ENCODE measurements at regions not wholly inside any gene's neighbourhood (a gene's known extent, or its start where the extent isn't known, plus 50 kb on each side); places are given as distances from the start of the nearest gene placed in this dataset.

DNA sequence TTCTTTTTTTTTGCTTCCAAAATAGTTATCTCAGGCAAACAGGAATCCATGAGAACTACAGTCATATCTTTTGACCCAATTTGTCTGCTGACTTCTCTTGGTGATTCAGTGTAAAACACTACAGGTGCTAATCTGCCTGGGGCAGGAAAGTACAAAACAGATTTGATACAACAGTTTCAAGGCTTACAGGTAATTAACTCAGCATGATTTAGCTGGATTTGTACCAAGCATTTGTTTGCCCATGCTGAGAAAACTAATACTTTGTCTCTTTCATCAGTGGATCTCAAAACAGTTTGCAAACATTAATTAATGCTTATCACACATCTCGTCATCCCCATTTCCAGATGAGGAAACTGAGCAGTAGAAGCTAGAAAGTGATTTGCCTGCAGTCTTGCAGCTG lies 312.5 kb upstream of the SEMA6A start:
- no peaks in the 10 kb centered on the region for H3K9me3 ChIP-seq (replicated peaks; ENCODE audit: control insufficient read depth, insufficient read depth, low read length)
- DNase-seq (ENCODE audit: low read depth, low spot score) (no peak), FAIRE-seq (no peak), ATAC-seq (no peak)
- H3K27ac ChIP-seq (ENCODE audit: control insufficient read depth, insufficient read depth) = no peak overlapping the region
- H4K20me1 ChIP-seq (ENCODE audit: control insufficient read depth, insufficient read depth) = no peaks in the 10 kb centered on the region
- peaks cover 23% of the 10 kb centered on the region for H3K4me1 ChIP-seq (ENCODE audit: control insufficient read depth, insufficient read depth, low read length)
- ChIA-PET SMC1A (ENCODE audit: uncharacterized antibody, unreplicated experiment) (interaction anchor here (0.7 to 4.5 kb wide), 7 partner anchors 8 to 229 kb away, joined by 3 to 21 read pairs (median 5); no protein-coding TSS in a partner anchor), RAD21 (ENCODE audit: unreplicated experiment) (interaction anchor here (1.2 to 6.6 kb wide), 2 partner anchors 122 to 124 kb away, joined by 3 to 73 read pairs; no protein-coding TSS in a partner anchor), POLR2A (interaction anchor here (1.4 kb wide), 1 partner anchor 8 kb away, joined by 3 read pairs; no protein-coding TSS in a partner anchor), CTCF (interaction anchor here (0.6 to 1.7 kb wide), 2 partner anchors 12 to 162 kb away, joined by 4 to 6 read pairs; no protein-coding TSS in a partner anchor)
- H3K36me3 ChIP-seq (ENCODE audit: control insufficient read depth in 2 of 2, insufficient read depth in 2 of 2, low read length in 1 of 2) = no peaks in the 10 kb centered on the region
- H3K4me2 ChIP-seq (ENCODE audit: control insufficient read depth, insufficient read depth) = no peak overlapping the region
- intact Hi-C loops (cut with micrococcal nuclease; ENCODE audit: unreplicated experiment) = no loop called here
- in situ Hi-C loops (cut with MboI) = no loop called here
- no peak for TF ChIP-seq ZZZ3 (IDR thresholded peaks at IDR 0.05; ENCODE audit: control insufficient read depth, insufficient read length, low read depth)
- TF ChIP-seq NFIC (IDR thresholded peaks at IDR 0.05; ENCODE audit: low read depth, low read length) = no peak
- no peak for TF ChIP-seq BMI1 (IDR thresholded peaks at IDR 0.05; ENCODE audit: borderline replicate concordance)
- no peak for TF ChIP-seq ETV6 (conservative IDR thresholded peaks at IDR 0.05 in 1 of 2, IDR thresholded peaks at IDR 0.05 in 1 of 2; ENCODE audit: borderline replicate concordance in 1 of 2, low read depth in 1 of 2)
- H3K27me3 ChIP-seq (replicated peaks in 1 of 2; ENCODE audit: control insufficient read depth in 2 of 2, insufficient read depth in 2 of 2, low read length in 1 of 2) = no peaks in the 10 kb centered on the region
- no peak overlapping the region for H3K4me3 ChIP-seq
- H3K9ac ChIP-seq (ENCODE audit: control insufficient read depth, insufficient read depth, low read length) = no peak overlapping the region
- no peak overlapping the region for H2AFZ ChIP-seq (ENCODE audit: control insufficient read depth, low read depth, low read length)
- no TSS peak for BruUV-seq (replicated peaks)
- 94% methylated on average over 1 of the region's 1 CpG for WGBS (ENCODE audit: insufficient coverage, insufficient replicate concordance, low lambda C conversion rate, missing lambda C conversion rate)
- no peaks in the 10 kb centered on the region for H3K79me2 ChIP-seq (ENCODE audit: control insufficient read depth, insufficient read depth, low read length)

DNA sequence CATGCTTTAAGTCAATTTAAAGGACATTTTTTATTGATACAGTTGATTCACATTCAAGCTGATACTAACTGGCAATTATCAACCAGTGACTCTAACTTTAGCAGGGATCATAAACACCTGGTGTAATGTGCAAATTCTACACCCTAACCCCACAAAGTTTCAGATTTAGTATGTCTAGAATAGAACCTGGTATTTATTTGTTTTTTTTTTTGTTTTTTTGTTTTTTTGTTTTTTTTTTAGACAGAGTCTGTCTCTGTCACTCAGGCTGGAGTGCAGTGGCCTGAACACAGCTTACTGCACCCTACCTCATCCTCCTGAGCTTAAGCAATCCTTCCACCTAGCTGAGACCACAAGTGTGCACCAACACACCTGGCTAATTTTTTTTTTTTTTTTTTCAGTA lies 311.2 kb upstream of the SEMA6A start:
- no peaks in the 10 kb centered on the region for H3K79me2 ChIP-seq (ENCODE audit: control insufficient read depth, insufficient read depth, low read length)
- FAIRE-seq (peak; percentile 57), ATAC-seq (peak; percentile 72), DNase-seq (ENCODE audit: low read depth, low spot score) (no peak)
- peaks cover 23% of the 10 kb centered on the region for H3K4me1 ChIP-seq (ENCODE audit: control insufficient read depth, insufficient read depth, low read length)
- no peaks in the 10 kb centered on the region for H3K36me3 ChIP-seq (ENCODE audit: control insufficient read depth in 2 of 2, insufficient read depth in 2 of 2, low read length in 1 of 2)
- no peak overlapping the region for H3K27ac ChIP-seq (ENCODE audit: control insufficient read depth, insufficient read depth)
- no peaks in the 10 kb centered on the region for H4K20me1 ChIP-seq (ENCODE audit: control insufficient read depth, insufficient read depth)
- POLR2A ChIA-PET = interaction anchor here (0.5 to 3.4 kb wide), 6 partner anchors 30 to 553 kb away, joined by 3 to 12 read pairs (median 3); no protein-coding TSS in a partner anchor
- RAD21 ChIA-PET (ENCODE audit: unreplicated experiment) = interaction anchor here (1.3 to 6.6 kb wide), 6 partner anchors 14 to 311 kb away, joined by 3 to 73 read pairs (median 10); partner anchors contain the start of gene SEMA6A
- H2AFZ ChIP-seq (ENCODE audit: control insufficient read depth, low read depth, low read length) = no peak overlapping the region
- intact Hi-C loops (cut with micrococcal nuclease; ENCODE audit: unreplicated experiment) = no loop called here
- SMC1A ChIA-PET (ENCODE audit: uncharacterized antibody, unreplicated experiment) = interaction anchor here (1.1 to 4.5 kb wide), 11 partner anchors 10 to 311 kb away, joined by 3 to 27 read pairs (median 8); partner anchors contain the start of gene SEMA6A
- no peak overlapping the region; the same call in 1 of the 2 replicates for H3K4me2 ChIP-seq (ENCODE audit: control insufficient read depth, insufficient read depth)
- H3K4me3 ChIP-seq = no peak overlapping the region
- no peaks in the 10 kb centered on the region for H3K27me3 ChIP-seq (replicated peaks in 1 of 2; ENCODE audit: control insufficient read depth in 2 of 2, insufficient read depth in 2 of 2, low read length in 1 of 2)
- BruUV-seq (replicated peaks) = no TSS peak
- no peaks in the 10 kb centered on the region; the same call in 1 of the 3 replicates for H3K9me3 ChIP-seq (replicated peaks; ENCODE audit: control insufficient read depth, insufficient read depth, low read length)
- in situ Hi-C loops (cut with MboI) = no loop called here
- CTCF ChIA-PET = interaction anchor here (0.9 to 2.2 kb wide), 6 partner anchors 8 to 311 kb away, joined by 3 to 7 read pairs (median 3); no protein-coding TSS in a partner anchor
- no peak overlapping the region for H3K9ac ChIP-seq (ENCODE audit: control insufficient read depth, insufficient read depth, low read length)
- TF ChIP-seq, protein P1, sequence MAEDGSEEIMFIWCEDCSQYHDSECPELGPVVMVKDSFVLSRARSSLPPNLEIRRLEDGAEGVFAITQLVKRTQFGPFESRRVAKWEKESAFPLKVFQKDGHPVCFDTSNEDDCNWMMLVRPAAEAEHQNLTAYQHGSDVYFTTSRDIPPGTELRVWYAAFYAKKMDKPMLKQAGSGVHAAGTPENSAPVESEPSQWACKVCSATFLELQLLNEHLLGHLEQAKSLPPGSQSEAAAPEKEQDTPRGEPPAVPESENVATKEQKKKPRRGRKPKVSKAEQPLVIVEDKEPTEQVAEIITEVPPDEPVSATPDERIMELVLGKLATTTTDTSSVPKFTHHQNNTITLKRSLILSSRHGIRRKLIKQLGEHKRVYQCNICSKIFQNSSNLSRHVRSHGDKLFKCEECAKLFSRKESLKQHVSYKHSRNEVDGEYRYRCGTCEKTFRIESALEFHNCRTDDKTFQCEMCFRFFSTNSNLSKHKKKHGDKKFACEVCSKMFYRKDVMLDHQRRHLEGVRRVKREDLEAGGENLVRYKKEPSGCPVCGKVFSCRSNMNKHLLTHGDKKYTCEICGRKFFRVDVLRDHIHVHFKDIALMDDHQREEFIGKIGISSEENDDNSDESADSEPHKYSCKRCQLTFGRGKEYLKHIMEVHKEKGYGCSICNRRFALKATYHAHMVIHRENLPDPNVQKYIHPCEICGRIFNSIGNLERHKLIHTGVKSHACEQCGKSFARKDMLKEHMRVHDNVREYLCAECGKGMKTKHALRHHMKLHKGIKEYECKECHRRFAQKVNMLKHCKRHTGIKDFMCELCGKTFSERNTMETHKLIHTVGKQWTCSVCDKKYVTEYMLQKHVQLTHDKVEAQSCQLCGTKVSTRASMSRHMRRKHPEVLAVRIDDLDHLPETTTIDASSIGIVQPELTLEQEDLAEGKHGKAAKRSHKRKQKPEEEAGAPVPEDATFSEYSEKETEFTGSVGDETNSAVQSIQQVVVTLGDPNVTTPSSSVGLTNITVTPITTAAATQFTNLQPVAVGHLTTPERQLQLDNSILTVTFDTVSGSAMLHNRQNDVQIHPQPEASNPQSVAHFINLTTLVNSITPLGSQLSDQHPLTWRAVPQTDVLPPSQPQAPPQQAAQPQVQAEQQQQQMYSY (CRISPR knock-in tag; IDR thresholded peaks at IDR 0.05) = no peak
- TF ChIP-seq, protein P2, sequence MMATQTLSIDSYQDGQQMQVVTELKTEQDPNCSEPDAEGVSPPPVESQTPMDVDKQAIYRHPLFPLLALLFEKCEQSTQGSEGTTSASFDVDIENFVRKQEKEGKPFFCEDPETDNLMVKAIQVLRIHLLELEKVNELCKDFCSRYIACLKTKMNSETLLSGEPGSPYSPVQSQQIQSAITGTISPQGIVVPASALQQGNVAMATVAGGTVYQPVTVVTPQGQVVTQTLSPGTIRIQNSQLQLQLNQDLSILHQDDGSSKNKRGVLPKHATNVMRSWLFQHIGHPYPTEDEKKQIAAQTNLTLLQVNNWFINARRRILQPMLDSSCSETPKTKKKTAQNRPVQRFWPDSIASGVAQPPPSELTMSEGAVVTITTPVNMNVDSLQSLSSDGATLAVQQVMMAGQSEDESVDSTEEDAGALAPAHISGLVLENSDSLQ (IDR thresholded peaks at IDR 0.05) = peak; percentile 93
- TF ChIP-seq EP300 (IDR thresholded peaks at IDR 0.05; ENCODE audit: borderline replicate concordance in 1 of 2, control insufficient read depth in 1 of 2, low read depth in 2 of 2, low read length in 2 of 2) (peak in 1 of 2 experiments; percentile 49; a peak in 1 of 4 replicates), FOS (IDR thresholded peaks at IDR 0.05; ENCODE audit: borderline replicate concordance, extremely low read depth, insufficient read length) (no peak)

Data from GM12878 (cell line).